VCaP (cell line): ENCODE measurements at regions not wholly inside any gene's neighbourhood (a gene's known extent, or its start where the extent isn't known, plus 50 kb on each side); places are given as distances from the start of the nearest gene placed in this dataset.

Source experiments
- H3K27ac ChIP-seq: fragments of 450-650 bp; 2 replicates; pipeline ENCODE4 v1.5.1; 2017
- CTCF ChIP-seq: fragments of 450-650 bp; conservative IDR thresholded peaks from 2 replicates; pipeline ENCODE4 v1.5.1; 2017; ENCODE audit warnings: mild to moderate bottlenecking, moderate library complexity

DNA sequence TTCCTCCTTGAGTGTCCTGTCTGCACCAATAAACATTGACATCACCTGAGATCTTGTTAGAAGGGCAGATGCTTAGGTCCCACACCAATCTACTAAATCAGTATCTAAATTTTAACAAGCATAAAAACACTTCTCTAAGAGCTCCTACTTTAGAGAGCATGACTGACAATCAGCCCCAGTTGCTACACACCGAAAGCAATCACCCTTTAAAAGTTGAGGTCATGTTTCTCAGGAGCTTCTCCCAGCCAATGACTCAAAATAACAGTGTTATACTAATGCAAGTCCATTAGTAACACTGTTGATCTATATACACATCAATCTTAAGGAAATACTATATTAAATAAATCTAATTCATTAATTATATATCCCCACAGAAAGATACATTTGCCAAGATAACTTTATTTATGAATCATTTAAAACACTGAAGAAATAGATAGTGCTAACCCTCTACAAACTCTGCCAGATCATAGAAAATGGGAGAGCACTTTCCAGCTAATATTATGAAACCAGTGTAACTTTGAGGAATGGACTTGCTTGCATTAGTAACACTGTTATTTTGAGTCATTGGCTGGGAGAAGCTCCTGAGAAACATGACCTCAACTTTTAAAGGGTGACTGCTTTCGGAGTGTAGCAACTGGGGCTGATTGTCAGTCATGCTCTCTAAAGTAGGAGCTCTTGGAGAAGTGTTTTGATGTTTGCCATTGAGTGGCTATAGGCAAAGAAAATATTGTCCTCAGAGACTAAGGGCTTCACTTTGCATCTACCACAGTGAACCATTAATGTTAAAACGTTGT lies 109.8 kb upstream of the HDX start:
- TF ChIP-seq CTCF: no peak
- H3K27ac ChIP-seq: no peak overlapping the region

- no peak overlapping the region for H3K27ac ChIP-seq
These were observed 132.0 kb upstream of the HDX start for GRCh38 chrX:84634201-84634782.

GRCh38 chrX:84666086-84666485 lies 163.8 kb upstream of the HDX start:
- TF ChIP-seq CTCF: no peak
- H3K27ac ChIP-seq: no peak overlapping the region

More at GRCh38 chrX:84634201-84634782, 132.0 kb upstream of the HDX start:
- TF ChIP-seq CTCF: no peak

DNA sequence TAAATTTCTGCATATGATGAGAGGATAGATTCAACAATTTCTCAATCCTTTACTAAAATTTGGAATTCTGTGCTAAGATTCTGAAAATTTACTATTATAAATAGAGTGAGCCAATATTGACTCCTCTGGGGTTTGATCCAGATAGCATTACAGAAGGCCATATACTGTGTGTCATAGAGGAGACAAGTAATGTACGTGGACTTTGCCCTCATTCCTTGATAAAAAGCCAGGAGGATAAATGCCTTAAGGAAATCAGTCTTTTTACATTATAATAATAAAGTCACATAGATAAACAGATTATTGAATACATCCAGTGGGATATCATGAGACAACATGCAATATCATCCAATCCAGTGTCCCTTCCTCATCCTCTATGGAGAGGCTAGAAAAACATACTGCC lies 188.0 kb upstream of the HDX start:
- TF ChIP-seq CTCF: no peak
- no peak overlapping the region for H3K27ac ChIP-seq

DNA sequence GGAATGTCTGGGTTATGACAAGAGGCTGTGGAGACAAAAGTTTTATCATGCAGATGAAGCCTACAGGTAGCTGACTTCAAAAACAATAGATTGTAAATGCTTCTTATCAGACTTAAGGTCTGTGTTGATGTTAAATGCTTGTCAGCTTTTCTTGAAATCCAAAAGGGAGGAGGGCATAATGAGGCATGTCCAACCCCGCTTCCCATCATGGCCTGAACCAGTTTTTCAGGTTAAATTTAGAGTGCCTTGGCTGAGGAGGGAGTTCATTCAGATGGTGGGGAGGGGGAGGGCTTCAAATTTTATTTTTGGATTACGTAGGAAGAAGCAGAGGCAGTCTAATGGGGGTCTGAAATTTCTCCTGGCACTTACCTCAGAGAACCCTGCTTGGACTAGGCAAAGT lies 207.7 kb upstream of the HDX start:
- no peak for TF ChIP-seq CTCF
- H3K27ac ChIP-seq: no peak overlapping the region

- no peak overlapping the region for H3K27ac ChIP-seq
- TF ChIP-seq CTCF: no peak
These were observed 208.4 kb upstream of the HDX start for GRCh38 chrX:84710611-84711010.

GRCh38 chrX:84712621-84713020 lies 210.4 kb upstream of the HDX start:
- no peak for TF ChIP-seq CTCF
- H3K27ac ChIP-seq: no peak overlapping the region
